DOHH2 (cell line): ENCODE measurements at regions not wholly inside any gene's neighbourhood (a gene's known extent, or its start where the extent isn't known, plus 50 kb on each side); places are given as distances from the start of the nearest gene placed in this dataset.

Experiments
- CTCF ChIP-seq: fragments of 200-600 bp; sonication (generic); IDR thresholded peaks from one replicate; pipeline ENCODE4 v1.5.1; 2014; ENCODE audit warnings: antibody characterized with exemption, mild to moderate bottlenecking, low read depth, low read length; ENCODE audit not compliant: poor library complexity, severe bottlenecking
- EZH2phosphoT487 ChIP-seq: fragments of 200-600 bp; sonication (generic); IDR thresholded peaks from 2 replicates; pipeline ENCODE4 v1.6.1; 2017; ENCODE audit warnings: borderline replicate concordance, mild to moderate bottlenecking, antibody characterized with exemption, low read length, moderate library complexity, mixed read lengths

GRCh38 chr10:108204528-108205305 is 1040.2 kb upstream of the SORCS1 start:
- TF ChIP-seq CTCF (peak; percentile 53), EZH2phosphoT487 (no peak)
